ENCODE measurements at regions not wholly inside any gene's neighbourhood (a gene's known extent, or its start where the extent isn't known, plus 50 kb on each side); places are given as distances from the start of the nearest gene placed in this dataset.

- Mint-ChIP-seq H3K9me3 (no peaks in the 10 kb centered on the region), H3K36me3 (ENCODE audit: low read depth) (no peaks in the 10 kb centered on the region), H3K27me3 (ENCODE audit: low read depth) (peaks cover 19% of the 10 kb centered on the region), H3K27ac (no peak overlapping the region), H3K4me1 (ENCODE audit: low read depth) (peaks cover 22% of the 10 kb centered on the region), H3K4me3 (no peak overlapping the region)
- no peak for DNase-seq (ENCODE audit: low spot score)
Measured at GRCh38 chr18:46298511-46298910, 194.3 kb downstream of the HAUS1 start.

GRCh38 chr18:46299465-46300008 is 195.4 kb downstream of the HAUS1 start:
- Mint-ChIP-seq H3K27ac (no peak overlapping the region), H3K36me3 (ENCODE audit: low read depth) (no peaks in the 10 kb centered on the region), H3K9me3 (no peaks in the 10 kb centered on the region), H3K4me3 (no peak overlapping the region), H3K4me1 (ENCODE audit: low read depth) (peaks cover 22% of the 10 kb centered on the region), H3K27me3 (ENCODE audit: low read depth) (peaks cover 19% of the 10 kb centered on the region)
- DNase-seq (ENCODE audit: low spot score) = no peak

DNA sequence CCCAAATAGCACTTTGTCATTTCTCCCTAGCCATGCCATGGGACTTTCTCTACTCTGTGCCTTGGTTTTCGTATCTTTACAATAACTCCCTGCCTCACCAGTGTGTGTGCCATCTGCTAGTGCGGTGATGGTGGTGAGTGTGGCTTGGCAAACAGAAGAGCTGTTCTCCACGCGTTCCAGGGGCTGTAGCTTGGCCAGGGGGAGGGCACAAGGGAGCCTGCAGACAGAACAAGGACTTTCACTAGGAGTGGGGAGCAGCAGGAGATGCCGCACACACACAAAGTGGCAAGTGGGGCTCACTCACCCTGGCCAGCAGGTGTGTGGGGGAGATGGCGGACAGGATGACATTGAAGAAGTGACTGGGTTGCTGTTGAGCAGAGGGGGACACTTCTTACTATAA is 196.9 kb downstream of the HAUS1 start:
- no peaks in the 10 kb centered on the region for H3K36me3 Mint-ChIP-seq (ENCODE audit: low read depth)

DNA sequence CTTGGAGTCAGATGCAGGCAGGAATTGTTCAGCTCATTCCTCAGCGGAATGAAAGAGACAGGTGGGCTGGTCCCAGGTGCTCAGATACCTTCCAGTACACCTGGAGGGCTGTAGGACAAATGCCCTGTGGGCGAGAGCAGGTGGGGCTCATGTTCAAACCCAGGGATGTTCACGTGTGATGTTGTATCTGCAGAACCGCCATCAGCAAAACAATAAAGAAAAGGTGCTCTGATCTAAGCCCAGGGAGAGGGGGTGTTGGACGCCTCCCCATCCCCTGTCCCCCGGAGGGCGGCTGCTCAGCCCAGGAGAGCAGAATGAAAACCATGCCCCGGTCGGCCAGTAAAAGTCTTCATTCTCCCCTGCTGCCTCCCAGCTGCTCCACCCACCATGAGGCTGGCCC is 197.4 kb downstream of the HAUS1 start:
- H3K9me3 Mint-ChIP-seq = no peaks in the 10 kb centered on the region
- H3K27me3 Mint-ChIP-seq (ENCODE audit: low read depth) = peaks cover 25% of the 10 kb centered on the region
- no peak for DNase-seq (ENCODE audit: low spot score)
- no peak overlapping the region for H3K27ac Mint-ChIP-seq
- no peak overlapping the region for H3K4me3 Mint-ChIP-seq
- peaks cover 19% of the 10 kb centered on the region for H3K4me1 Mint-ChIP-seq (ENCODE audit: low read depth)
- no peaks in the 10 kb centered on the region for H3K36me3 Mint-ChIP-seq (ENCODE audit: low read depth)

More for the DNA sequence above, 196.9 kb downstream of the HAUS1 start:
- Mint-ChIP-seq H3K4me3 (no peak overlapping the region), H3K27me3 (ENCODE audit: low read depth) (peaks cover 22% of the 10 kb centered on the region), H3K9me3 (no peaks in the 10 kb centered on the region), H3K27ac (no peak overlapping the region), H3K4me1 (ENCODE audit: low read depth) (peaks cover 22% of the 10 kb centered on the region)
- DNase-seq (ENCODE audit: low spot score) = no peak

DNA sequence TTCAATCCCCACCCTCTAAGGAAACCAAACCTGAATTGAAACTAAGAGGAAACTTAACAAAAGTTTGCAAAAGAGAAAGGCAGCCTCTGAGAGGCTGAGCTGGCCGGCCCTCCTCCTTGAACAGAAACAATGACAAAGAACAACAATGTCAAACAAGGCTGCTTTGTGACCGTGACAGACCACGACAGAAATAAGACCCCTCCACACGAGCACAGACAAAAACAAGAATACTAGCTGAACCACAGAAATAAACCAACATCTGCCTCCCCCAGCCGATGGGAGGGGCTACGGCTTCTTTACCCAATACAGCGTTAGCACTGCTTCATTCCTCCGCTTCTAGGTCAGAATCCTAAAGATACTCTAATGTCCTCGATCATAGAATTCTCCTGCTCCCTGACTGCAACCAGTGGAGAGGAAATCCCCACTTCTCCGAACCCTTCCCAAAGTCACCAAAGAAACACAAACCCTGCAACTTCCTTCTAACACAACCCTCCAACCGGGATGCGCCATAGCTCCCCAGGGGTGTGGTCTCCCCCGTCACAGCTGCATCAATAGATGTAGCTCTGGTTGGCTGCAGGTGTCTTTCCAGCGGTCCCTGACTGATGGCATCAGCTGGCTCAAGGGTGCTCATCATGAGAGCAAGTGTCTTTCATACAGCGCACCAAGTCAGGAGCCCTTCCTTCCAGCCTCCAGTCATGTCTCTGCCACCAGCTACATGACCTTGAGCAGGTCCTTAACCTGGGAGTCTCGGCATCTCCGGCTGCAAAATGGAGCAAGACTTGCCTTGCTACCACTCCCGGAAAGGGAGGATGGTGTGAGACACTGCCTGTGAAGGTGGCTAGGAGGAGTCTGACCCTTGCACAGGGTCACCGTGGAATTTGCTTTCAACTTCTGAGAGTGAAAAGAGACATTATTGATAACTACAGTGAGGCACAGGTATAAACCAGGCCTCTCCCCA is 198.6 kb downstream of the HAUS1 start:
- Mint-ChIP-seq H3K36me3 (ENCODE audit: low read depth) (no peaks in the 10 kb centered on the region), H3K27me3 (ENCODE audit: low read depth) (peaks cover 33% of the 10 kb centered on the region), H3K4me3 (no peak overlapping the region), H3K27ac (no peak overlapping the region), H3K9me3 (no peaks in the 10 kb centered on the region), H3K4me1 (ENCODE audit: low read depth) (peaks cover 10% of the 10 kb centered on the region)
- DNase-seq (ENCODE audit: low spot score) = no peak

GRCh38 chr18:46310258-46310657 is 206.1 kb downstream of the HAUS1 start:
- DNase-seq (ENCODE audit: low spot score) = no peak
- Mint-ChIP-seq H3K9me3 (no peaks in the 10 kb centered on the region), H3K27ac (no peak overlapping the region), H3K27me3 (ENCODE audit: low read depth) (peaks cover 25% of the 10 kb centered on the region), H3K4me1 (ENCODE audit: low read depth) (no peaks in the 10 kb centered on the region), H3K4me3 (no peak overlapping the region), H3K36me3 (ENCODE audit: low read depth) (no peaks in the 10 kb centered on the region)

GRCh38 chr18:46310675-46311345 is 206.6 kb downstream of the HAUS1 start:
- peaks cover 22% of the 10 kb centered on the region for H3K27me3 Mint-ChIP-seq (ENCODE audit: low read depth)
- no peaks in the 10 kb centered on the region for H3K4me1 Mint-ChIP-seq (ENCODE audit: low read depth)
- DNase-seq (ENCODE audit: low spot score) = no peak
- no peaks in the 10 kb centered on the region for H3K36me3 Mint-ChIP-seq (ENCODE audit: low read depth)
- no peaks in the 10 kb centered on the region for H3K9me3 Mint-ChIP-seq
- no peak overlapping the region for H3K4me3 Mint-ChIP-seq
- H3K27ac Mint-ChIP-seq = no peak overlapping the region

GRCh38 chr18:46311491-46311890 is 207.3 kb downstream of the HAUS1 start:
- Mint-ChIP-seq H3K27me3 (ENCODE audit: low read depth) (peaks cover 18% of the 10 kb centered on the region), H3K9me3 (no peaks in the 10 kb centered on the region), H3K4me3 (no peak overlapping the region), H3K4me1 (ENCODE audit: low read depth) (no peaks in the 10 kb centered on the region), H3K27ac (no peak overlapping the region), H3K36me3 (ENCODE audit: low read depth) (no peaks in the 10 kb centered on the region)
- no peak for DNase-seq (ENCODE audit: low spot score)

DNA sequence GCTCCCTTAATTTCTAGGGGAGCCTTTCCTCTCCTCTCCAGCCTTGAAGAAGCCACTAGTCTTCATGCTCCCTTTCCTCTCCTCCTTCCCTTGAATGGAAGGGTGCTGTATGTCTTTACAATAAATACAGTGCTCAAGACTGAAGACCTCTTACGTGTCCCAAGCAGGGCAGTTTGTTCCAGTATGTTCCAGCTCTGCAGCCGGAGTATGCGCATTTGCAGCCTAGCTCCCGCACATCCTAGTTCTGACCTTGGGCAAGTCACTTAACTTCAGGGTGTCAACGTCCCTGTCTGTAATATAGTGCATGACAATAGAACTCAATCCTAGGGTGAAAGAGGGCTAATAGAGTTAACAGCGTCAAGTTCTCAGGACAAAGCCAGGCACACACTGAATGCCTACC is 208.0 kb downstream of the HAUS1 start:
- Mint-ChIP-seq H3K4me1 (ENCODE audit: low read depth) (no peaks in the 10 kb centered on the region), H3K36me3 (ENCODE audit: low read depth) (no peaks in the 10 kb centered on the region), H3K9me3 (no peaks in the 10 kb centered on the region), H3K4me3 (no peak overlapping the region), H3K27ac (no peak overlapping the region), H3K27me3 (ENCODE audit: low read depth) (peaks cover 15% of the 10 kb centered on the region)
- no peak for DNase-seq (ENCODE audit: low spot score)

DNA sequence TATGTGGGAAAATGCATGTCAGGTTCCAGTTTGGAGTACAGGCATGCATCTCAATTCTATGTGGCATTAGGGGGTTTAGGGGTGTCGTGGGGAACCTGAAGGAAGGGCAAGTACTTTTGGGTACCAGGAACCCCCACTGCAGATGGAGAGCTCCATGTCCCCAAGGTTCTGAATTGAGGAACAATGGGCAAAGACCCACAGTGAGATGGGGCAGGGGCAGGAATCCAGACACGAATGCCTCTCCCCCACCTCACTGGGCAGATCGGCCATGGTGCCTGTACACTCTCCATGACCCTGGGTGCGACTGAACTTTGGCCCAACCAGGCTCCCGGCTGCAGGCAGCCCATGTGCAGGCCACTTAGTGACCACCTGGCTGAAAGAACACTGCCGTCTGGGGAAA is 209.3 kb downstream of the HAUS1 start:
- Mint-ChIP-seq H3K27me3 (ENCODE audit: low read depth) (peaks cover 7% of the 10 kb centered on the region), H3K4me3 (no peak overlapping the region)

GRCh38 chr18:46314011-46314410 is 209.8 kb downstream of the HAUS1 start:
- H3K27me3 Mint-ChIP-seq (ENCODE audit: low read depth) = peaks cover 6% of the 10 kb centered on the region
- H3K36me3 Mint-ChIP-seq (ENCODE audit: low read depth) = no peaks in the 10 kb centered on the region
- DNase-seq (ENCODE audit: low spot score) = no peak

More for the DNA sequence above, 209.3 kb downstream of the HAUS1 start:
- Mint-ChIP-seq H3K4me1 (ENCODE audit: low read depth) (no peaks in the 10 kb centered on the region), H3K27ac (no peak overlapping the region), H3K36me3 (ENCODE audit: low read depth) (no peaks in the 10 kb centered on the region), H3K9me3 (no peaks in the 10 kb centered on the region)
- DNase-seq (ENCODE audit: low spot score) = no peak

DNA sequence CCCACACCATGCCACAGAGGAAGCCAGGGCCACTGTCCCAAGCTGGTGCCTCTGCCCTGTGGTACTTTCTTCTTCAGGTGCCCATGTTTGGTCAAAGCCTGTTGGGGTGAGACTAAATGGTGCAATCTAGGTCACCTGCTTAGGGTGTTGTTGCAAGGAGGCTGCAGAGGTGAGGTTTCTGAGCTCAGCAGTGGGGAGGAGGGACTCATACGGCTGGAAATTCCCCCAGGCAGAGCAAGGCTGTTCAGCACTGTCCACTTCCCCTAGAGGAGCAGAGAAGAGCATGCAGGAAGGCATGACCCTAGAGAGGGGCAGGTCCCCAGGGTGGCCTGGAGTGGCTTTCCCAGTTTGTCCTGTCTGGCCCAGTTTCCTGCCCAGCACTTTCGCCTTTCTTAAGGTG is 211.0 kb downstream of the HAUS1 start:
- no peaks in the 10 kb centered on the region for H3K4me1 Mint-ChIP-seq (ENCODE audit: low read depth)
- DNase-seq (ENCODE audit: low spot score) = no peak
- H3K9me3 Mint-ChIP-seq = no peaks in the 10 kb centered on the region
- peaks cover 6% of the 10 kb centered on the region for H3K27me3 Mint-ChIP-seq (ENCODE audit: low read depth)
- H3K36me3 Mint-ChIP-seq (ENCODE audit: low read depth) = no peaks in the 10 kb centered on the region
- no peak overlapping the region for H3K4me3 Mint-ChIP-seq
- H3K27ac Mint-ChIP-seq = no peak overlapping the region

More at GRCh38 chr18:46314011-46314410, 209.8 kb downstream of the HAUS1 start:
- no peaks in the 10 kb centered on the region for H3K4me1 Mint-ChIP-seq (ENCODE audit: low read depth)
- no peaks in the 10 kb centered on the region for H3K9me3 Mint-ChIP-seq
- H3K4me3 Mint-ChIP-seq = no peak overlapping the region
- no peak overlapping the region for H3K27ac Mint-ChIP-seq

GRCh38 chr18:46318356-46318755 is 214.2 kb downstream of the HAUS1 start:
- Mint-ChIP-seq H3K36me3 (ENCODE audit: low read depth) (no peaks in the 10 kb centered on the region), H3K27ac (no peak overlapping the region), H3K4me1 (ENCODE audit: low read depth) (no peaks in the 10 kb centered on the region), H3K4me3 (no peak overlapping the region), H3K27me3 (ENCODE audit: low read depth) (no peaks in the 10 kb centered on the region), H3K9me3 (no peaks in the 10 kb centered on the region)
- no peak for DNase-seq (ENCODE audit: low spot score)

DNA sequence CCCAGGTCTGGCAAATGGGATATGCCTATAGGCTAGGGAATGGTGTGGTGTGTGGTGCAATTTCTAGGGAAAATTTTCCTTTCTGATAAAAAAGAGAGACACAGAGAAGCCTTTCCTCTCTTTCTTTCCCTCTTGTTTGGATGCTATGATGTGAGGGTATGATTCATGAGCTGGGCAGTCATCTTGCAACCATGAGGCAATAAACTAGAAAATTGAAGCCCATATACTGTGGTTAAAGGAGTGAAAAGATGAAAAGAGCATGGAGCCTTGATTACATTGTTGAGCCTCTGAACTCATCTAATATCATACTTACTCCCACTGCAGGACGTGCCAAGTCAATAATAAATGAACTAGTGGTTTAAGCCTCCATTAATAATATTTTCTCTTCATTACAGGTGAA is 215.6 kb downstream of the HAUS1 start:
- Mint-ChIP-seq H3K27ac (no peak overlapping the region), H3K27me3 (ENCODE audit: low read depth) (no peaks in the 10 kb centered on the region), H3K9me3 (no peaks in the 10 kb centered on the region), H3K36me3 (ENCODE audit: low read depth) (no peaks in the 10 kb centered on the region), H3K4me1 (ENCODE audit: low read depth) (peaks cover 2% of the 10 kb centered on the region), H3K4me3 (no peak overlapping the region)
- no peak for DNase-seq (ENCODE audit: low spot score)
